ENCODE measurements at regions not wholly inside any gene's neighbourhood (a gene's known extent, or its start where the extent isn't known, plus 50 kb on each side); places are given as distances from the start of the nearest gene placed in this dataset.

DNA sequence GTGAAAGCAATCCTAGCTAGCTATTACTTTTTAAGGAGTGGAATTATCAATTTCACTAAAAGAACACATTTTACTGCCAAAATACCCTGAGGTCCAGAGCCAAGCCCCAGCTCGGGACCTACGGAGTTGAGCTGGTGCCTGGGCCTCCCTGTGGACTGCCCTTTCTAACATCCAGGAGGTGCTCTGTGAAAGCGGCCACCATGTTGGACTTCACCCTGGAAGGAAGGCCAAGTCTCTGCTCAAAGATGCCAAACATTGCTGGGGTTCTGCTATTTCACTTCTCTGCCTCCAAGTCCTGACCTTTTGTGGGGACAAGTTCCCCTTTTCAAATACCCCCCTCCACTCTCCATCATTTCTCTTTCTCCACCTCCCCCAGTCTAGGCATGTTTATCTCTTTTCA is 498.7 kb upstream of the RAB6C start:
- no peaks in the 10 kb centered on the region for H3K4me1 ChIP-seq (ENCODE audit: control insufficient read depth in 1 of 2, insufficient read depth in 2 of 2, low read depth in 1 of 2, low read length in 1 of 2)
- ChIA-PET CTCF (no interaction called here), POLR2A (no interaction called here)

DNA sequence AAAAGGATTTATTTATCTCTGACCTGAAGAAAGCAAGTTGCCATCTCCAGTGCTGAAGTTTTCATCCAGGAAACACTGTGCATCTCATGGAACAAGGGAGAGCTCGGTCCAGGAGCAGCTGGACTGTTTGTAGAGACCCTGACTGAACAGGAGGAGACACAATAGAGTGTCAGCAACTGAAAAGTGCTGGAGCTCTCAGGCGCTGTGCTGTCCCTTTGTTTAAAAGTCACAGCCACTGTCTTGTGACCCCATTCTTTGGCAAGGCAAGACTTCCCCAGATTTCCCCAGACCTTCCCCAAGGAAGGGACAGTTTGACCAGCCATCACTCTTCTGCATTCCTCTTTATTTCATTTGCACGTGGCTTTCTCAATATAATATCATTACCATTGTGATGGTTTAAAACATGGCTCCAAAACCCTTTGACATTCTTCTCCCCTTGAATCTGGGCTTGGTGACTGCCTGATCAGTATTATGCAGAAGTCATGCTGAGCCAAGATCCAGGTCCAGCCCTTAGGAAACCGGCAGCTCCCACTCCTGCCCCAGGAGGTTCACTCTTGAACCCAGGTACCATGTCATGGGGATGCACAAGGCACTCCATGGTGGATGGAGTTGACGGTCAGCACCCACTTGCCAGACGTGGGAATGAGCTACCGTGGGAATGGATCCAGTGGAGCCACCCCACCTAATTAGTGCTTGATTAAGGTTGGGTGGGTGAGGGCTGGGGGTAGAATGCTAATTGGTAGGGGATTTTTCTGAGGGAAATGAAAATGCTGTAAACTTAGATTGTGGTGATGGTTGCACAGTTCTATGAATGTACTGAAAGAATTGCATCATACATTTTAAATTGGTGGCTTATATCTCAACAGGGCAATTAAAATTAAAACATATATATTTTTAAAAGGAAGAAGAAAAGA is 497.9 kb upstream of the RAB6C start:
- no peaks in the 10 kb centered on the region for H3K79me2 ChIP-seq (ENCODE audit: insufficient read depth)
- no peaks in the 10 kb centered on the region for H3K9me2 ChIP-seq
- H3K4me2 ChIP-seq = no peak overlapping the region
- no peaks in the 10 kb centered on the region for H3K27me3 ChIP-seq (ENCODE audit: insufficient read depth)
- H3K36me3 ChIP-seq (replicated peaks in 1 of 2; ENCODE audit: control insufficient read depth in 1 of 2, insufficient read depth in 2 of 2, low read length in 1 of 2) = no peaks in the 10 kb centered on the region
- POLR2A ChIA-PET = no interaction called here
- DNase-seq = no peak
- H2AFZ ChIP-seq (ENCODE audit: low read depth) = no peak overlapping the region
- H3K27ac ChIP-seq (ENCODE audit: low read depth in 2 of 2, low read length in 1 of 2) = no peak overlapping the region
- H3F3A ChIP-seq (replicated peaks; ENCODE audit: insufficient read depth) = no peaks in the 10 kb centered on the region
- H3K4me3 ChIP-seq (ENCODE audit: low read depth in 2 of 2, low read length in 1 of 2) = no peak overlapping the region
- no peak overlapping the region for H3K9ac ChIP-seq
- no peaks in the 10 kb centered on the region for H4K20me1 ChIP-seq (ENCODE audit: insufficient read depth)
- 18% methylated on average over 7 of the region's 7 CpGs for WGBS (ENCODE audit: low lambda C conversion rate)
- no peaks in the 10 kb centered on the region for H3K4me1 ChIP-seq (ENCODE audit: control insufficient read depth in 1 of 2, insufficient read depth in 2 of 2, low read depth in 1 of 2, low read length in 1 of 2)
- TF ChIP-seq ZBTB33 (IDR thresholded peaks at IDR 0.05; ENCODE audit: borderline replicate concordance, low read depth) (no peak), MXI1 (IDR thresholded peaks at IDR 0.05; ENCODE audit: low read depth, low read length) (no peak), TAF1 (IDR thresholded peaks at IDR 0.05; ENCODE audit: borderline replicate concordance, low read depth, low read length) (no peak), CHD2 (IDR thresholded peaks at IDR 0.05; ENCODE audit: low read length, partially characterized antibody) (no peak), ELF1 (IDR thresholded peaks at IDR 0.05) (no peak), CTCF (IDR thresholded peaks at IDR 0.05) (no peak), TCF12 (IDR thresholded peaks at IDR 0.05) (no peak), RCOR1 (IDR thresholded peaks at IDR 0.05; ENCODE audit: low read length) (no peak)
- CTCF ChIA-PET = no interaction called here
- no peaks in the 10 kb centered on the region for H3K9me3 ChIP-seq

More for the DNA sequence above, 498.7 kb upstream of the RAB6C start:
- Histone ChIP-seq H3K27ac (ENCODE audit: low read depth in 2 of 2, low read length in 1 of 2) (no peak overlapping the region), H3F3A (replicated peaks; ENCODE audit: insufficient read depth) (no peaks in the 10 kb centered on the region), H3K4me3 (ENCODE audit: low read depth in 2 of 2, low read length in 1 of 2) (no peak overlapping the region), H3K27me3 (ENCODE audit: insufficient read depth) (no peaks in the 10 kb centered on the region), H3K9me2 (no peaks in the 10 kb centered on the region), H2AFZ (ENCODE audit: low read depth) (no peak overlapping the region), H4K20me1 (ENCODE audit: insufficient read depth) (no peaks in the 10 kb centered on the region), H3K4me2 (no peak overlapping the region), H3K36me3 (replicated peaks in 1 of 2; ENCODE audit: control insufficient read depth in 1 of 2, insufficient read depth in 2 of 2, low read length in 1 of 2) (no peaks in the 10 kb centered on the region), H3K79me2 (ENCODE audit: insufficient read depth) (no peaks in the 10 kb centered on the region), H3K9me3 (no peaks in the 10 kb centered on the region), H3K9ac (no peak overlapping the region)
- 18% methylated on average over 3 of the region's 3 CpGs for WGBS (ENCODE audit: low lambda C conversion rate)
- TF ChIP-seq RCOR1 (IDR thresholded peaks at IDR 0.05; ENCODE audit: low read length) = no peak
- TF ChIP-seq, protein P1, sequence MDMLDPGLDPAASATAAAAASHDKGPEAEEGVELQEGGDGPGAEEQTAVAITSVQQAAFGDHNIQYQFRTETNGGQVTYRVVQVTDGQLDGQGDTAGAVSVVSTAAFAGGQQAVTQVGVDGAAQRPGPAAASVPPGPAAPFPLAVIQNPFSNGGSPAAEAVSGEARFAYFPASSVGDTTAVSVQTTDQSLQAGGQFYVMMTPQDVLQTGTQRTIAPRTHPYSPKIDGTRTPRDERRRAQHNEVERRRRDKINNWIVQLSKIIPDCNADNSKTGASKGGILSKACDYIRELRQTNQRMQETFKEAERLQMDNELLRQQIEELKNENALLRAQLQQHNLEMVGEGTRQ (IDR thresholded peaks at IDR 0.05; ENCODE audit: borderline replicate concordance, low read depth, low read length) = no peak
- TF ChIP-seq ELF1 (IDR thresholded peaks at IDR 0.05) = no peak
- TF ChIP-seq RFX5 (IDR thresholded peaks at IDR 0.05; ENCODE audit: low read length) = no peak
- TF ChIP-seq POLR2AphosphoS5 (IDR thresholded peaks at IDR 0.05; ENCODE audit: low read depth, low read length) = no peak
- TF ChIP-seq FOSL2 (IDR thresholded peaks at IDR 0.05; ENCODE audit: borderline replicate concordance, low read depth) = no peak
- TF ChIP-seq NRF1 (IDR thresholded peaks at IDR 0.05; ENCODE audit: low read depth, low read length) = no peak
- no peak for TF ChIP-seq MEF2A (IDR thresholded peaks at IDR 0.05; ENCODE audit: borderline replicate concordance, low read depth)
- TF ChIP-seq ZBTB33 (IDR thresholded peaks at IDR 0.05; ENCODE audit: borderline replicate concordance, low read depth) = no peak
- DNase-seq = no peak

Measured in SK-N-SH (cell line).